Upper lobe of right lung (tissue), 1 donor: ENCODE measurements at regions not wholly inside any gene's neighbourhood (a gene's known extent, or its start where the extent isn't known, plus 50 kb on each side); places are given as distances from the start of the nearest gene placed in this dataset.

Experiments used
- ATAC-seq: fragments of 200-7000 bp; cut with Tn5 transposase; one replicate; pipeline ENCODE4 v1.9.1; 2020; ENCODE audit warnings: mild to moderate bottlenecking, moderate library complexity
- DNase-seq: peaks from one replicate; pipeline ENCODE4 v3.0.0-alpha.2; 2020
- H3K27ac ChIP-seq: fragments of 200-600 bp; one replicate; pipeline ENCODE4 v1.8.0; 2022
- H3K27me3 ChIP-seq: fragments of 200-600 bp; one replicate; pipeline ENCODE4 v1.8.0; 2022; ENCODE audit warnings: mild to moderate bottlenecking
- H3K36me3 ChIP-seq: fragments of 200-600 bp; one replicate; pipeline ENCODE4 v1.8.0; 2022
- H3K4me1 ChIP-seq: fragments of 200-600 bp; one replicate; pipeline ENCODE4 v1.8.0; 2022
- H3K4me3 ChIP-seq: fragments of 200-600 bp; one replicate; pipeline ENCODE4 v1.8.0; 2022; ENCODE audit warnings: mild to moderate bottlenecking
- H3K9me3 ChIP-seq: fragments of 200-600 bp; one replicate; pipeline ENCODE4 v1.8.0; 2022
- intact Hi-C: fragments of 100-400 bp; cut with DNase I; formaldehyde crosslinking; loops from one replicate; pipeline ENCODE4 v1.11.0; 2022
- TF ChIP-seq, protein P1 (sequence below): fragments of 200-600 bp; IDR thresholded peaks from one replicate; pipeline ENCODE4 v1.8.0; 2022; ENCODE audit warnings: antibody characterized with exemption
- donor health status: DM: no; HTN: yes; CAD: no; lungs with severe emphysema.

GRCh38 chr7:15914611-15915010 is 228.1 kb upstream of the MEOX2 start:
- Histone ChIP-seq H3K27ac (no peak overlapping the region), H3K27me3 (no peaks in the 10 kb centered on the region), H3K4me1 (no peaks in the 10 kb centered on the region), H3K9me3 (no peaks in the 10 kb centered on the region), H3K4me3 (no peak overlapping the region), H3K36me3 (no peaks in the 10 kb centered on the region)
- ATAC-seq: no peak
- intact Hi-C loops: no loop called here
- no peak for DNase-seq
- TF ChIP-seq, protein P1, sequence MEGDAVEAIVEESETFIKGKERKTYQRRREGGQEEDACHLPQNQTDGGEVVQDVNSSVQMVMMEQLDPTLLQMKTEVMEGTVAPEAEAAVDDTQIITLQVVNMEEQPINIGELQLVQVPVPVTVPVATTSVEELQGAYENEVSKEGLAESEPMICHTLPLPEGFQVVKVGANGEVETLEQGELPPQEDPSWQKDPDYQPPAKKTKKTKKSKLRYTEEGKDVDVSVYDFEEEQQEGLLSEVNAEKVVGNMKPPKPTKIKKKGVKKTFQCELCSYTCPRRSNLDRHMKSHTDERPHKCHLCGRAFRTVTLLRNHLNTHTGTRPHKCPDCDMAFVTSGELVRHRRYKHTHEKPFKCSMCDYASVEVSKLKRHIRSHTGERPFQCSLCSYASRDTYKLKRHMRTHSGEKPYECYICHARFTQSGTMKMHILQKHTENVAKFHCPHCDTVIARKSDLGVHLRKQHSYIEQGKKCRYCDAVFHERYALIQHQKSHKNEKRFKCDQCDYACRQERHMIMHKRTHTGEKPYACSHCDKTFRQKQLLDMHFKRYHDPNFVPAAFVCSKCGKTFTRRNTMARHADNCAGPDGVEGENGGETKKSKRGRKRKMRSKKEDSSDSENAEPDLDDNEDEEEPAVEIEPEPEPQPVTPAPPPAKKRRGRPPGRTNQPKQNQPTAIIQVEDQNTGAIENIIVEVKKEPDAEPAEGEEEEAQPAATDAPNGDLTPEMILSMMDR: no peak

DNA sequence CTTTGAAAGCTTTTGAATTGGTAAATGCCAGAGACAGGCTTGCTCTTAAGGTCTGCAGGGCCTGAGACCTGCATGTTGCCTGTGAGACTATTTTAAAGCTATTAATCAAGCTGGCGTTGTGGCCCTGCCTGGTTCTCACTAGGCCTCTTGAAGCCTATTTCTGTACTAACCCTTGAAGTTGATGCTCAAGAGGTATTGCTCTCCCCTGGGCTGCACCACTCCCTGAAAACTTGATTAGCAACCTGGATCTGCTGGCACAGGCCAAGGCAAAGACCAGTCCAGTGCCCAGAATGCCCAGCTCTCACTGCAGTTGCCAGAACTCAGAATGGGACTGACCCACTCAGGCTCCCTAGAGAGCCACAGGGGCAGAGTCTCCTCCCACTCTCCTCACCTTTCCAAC is 220.0 kb upstream of the MEOX2 start:
- no peaks in the 10 kb centered on the region for H3K27me3 ChIP-seq
- peak; percentile 63 for DNase-seq
- H3K9me3 ChIP-seq: no peaks in the 10 kb centered on the region
- H3K27ac ChIP-seq: no peak overlapping the region
- H3K36me3 ChIP-seq: no peaks in the 10 kb centered on the region
- ATAC-seq: peak; percentile 92
- intact Hi-C loops: no loop called here
- TF ChIP-seq, protein P1: no peak
- H3K4me1 ChIP-seq: no peaks in the 10 kb centered on the region
- no peak overlapping the region for H3K4me3 ChIP-seq

DNA sequence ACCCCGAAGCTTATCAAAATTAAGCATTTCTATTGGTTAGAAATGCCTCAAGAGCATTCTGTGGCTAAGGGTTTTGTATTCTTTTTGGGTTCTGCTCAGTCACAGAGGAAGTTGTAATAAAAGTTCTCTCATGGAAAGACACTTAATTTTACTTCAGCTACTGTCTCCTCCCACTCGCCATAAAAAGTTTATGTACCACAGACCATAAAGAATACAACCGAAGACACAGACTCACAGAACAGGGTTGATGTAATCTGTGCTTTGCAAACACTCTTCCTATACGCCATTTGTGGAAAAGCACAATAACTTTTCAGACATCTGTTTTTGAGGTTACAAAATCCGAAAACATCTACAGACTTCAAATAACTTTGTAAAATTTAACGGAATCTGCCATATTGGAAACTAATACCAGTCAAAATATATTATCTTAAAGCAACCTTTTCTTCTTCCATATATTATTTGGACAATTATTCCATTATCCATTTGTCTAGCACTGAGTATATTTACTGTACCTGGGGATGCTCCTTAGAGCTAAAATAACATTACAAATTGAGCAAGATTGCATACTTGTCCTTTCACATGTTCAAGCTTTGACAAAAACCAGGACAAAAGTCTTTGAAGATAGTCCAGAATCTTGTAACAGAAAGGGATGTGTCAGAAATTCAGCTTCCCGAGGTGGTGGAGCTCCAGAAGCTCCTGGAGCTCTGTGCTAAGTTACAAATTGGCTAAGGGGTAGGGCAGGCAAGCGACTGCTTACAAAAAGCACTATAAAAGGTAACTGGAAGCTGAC is 219.0 kb upstream of the MEOX2 start:
- Histone ChIP-seq H3K36me3 (no peaks in the 10 kb centered on the region), H3K27ac (no peak overlapping the region), H3K4me1 (no peaks in the 10 kb centered on the region), H3K4me3 (no peak overlapping the region), H3K27me3 (no peaks in the 10 kb centered on the region), H3K9me3 (no peaks in the 10 kb centered on the region)
- intact Hi-C loops: no loop called here
- TF ChIP-seq, protein P1: no peak
- DNase-seq (no peak), ATAC-seq (no peak)

DNA sequence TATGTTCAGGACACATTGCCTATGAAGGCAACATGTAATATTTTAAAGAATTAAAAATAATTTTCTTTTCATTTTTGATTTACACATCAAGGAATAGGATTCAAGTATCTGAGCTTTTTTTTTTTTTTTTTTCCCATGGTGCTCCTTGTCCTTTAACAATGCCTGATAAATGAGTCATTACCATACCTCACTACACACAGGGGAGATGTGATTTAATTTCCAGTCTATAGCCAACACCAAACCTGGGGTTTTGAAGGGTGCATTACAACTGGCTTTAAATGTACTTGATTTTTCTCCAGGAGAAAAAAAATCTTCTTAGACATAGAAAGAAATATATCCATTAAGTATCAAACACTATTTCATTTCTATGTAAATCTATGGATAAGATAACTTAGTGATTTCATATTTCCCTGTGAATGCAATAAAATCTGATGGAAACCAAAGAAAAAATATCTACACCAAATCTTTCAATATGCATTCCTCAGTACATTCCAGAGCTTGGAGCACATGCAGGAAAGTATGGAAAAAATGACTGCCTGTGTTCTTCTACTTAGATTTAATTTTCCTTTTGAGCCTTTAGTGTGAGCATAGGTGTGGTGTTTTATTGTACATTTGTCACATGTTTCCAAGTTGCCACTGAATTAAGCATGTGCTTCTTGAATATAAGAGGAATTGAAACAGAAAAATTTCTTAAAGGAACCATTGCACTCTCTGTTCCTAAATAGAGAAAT is 204.8 kb upstream of the MEOX2 start:
- H3K9me3 ChIP-seq: no peaks in the 10 kb centered on the region
- H3K27ac ChIP-seq: no peak overlapping the region
- TF ChIP-seq, protein P1: no peak
- intact Hi-C loops: no loop called here
- no peak for DNase-seq
- no peaks in the 10 kb centered on the region for H3K4me1 ChIP-seq
- H3K4me3 ChIP-seq: no peak overlapping the region
- no peak for ATAC-seq
- no peaks in the 10 kb centered on the region for H3K27me3 ChIP-seq
- no peaks in the 10 kb centered on the region for H3K36me3 ChIP-seq

- H3K27ac ChIP-seq: no peak overlapping the region
- H3K27me3 ChIP-seq: no peaks in the 10 kb centered on the region
- ATAC-seq (peak; percentile 91), DNase-seq (no peak)
- no peaks in the 10 kb centered on the region for H3K36me3 ChIP-seq
- intact Hi-C loops: no loop called here
- H3K4me1 ChIP-seq: no peaks in the 10 kb centered on the region
- TF ChIP-seq, protein P1: peak; percentile 29
- H3K4me3 ChIP-seq: no peak overlapping the region
- H3K9me3 ChIP-seq: no peaks in the 10 kb centered on the region
These were observed 203.0 kb upstream of the MEOX2 start for GRCh38 chr7:15889507-15889906.
